HG03159 (cell line): ENCODE measurements at regions not wholly inside any gene's neighbourhood (a gene's known extent, or its start where the extent isn't known, plus 50 kb on each side); places are given as distances from the start of the nearest gene placed in this dataset.

ENCODE experiments used
- ATAC-seq: cut with Tn5 transposase; IDR thresholded peaks from one replicate; pipeline ENCODE4 v1.9.1; 2021; ENCODE audit warnings: mild to moderate bottlenecking, moderate library complexity; ENCODE audit not compliant: unreplicated experiment

GRCh38 chr3:65045138-65045537, 357.3 kb upstream of the ADAMTS9 start:
- ATAC-seq: no peak

GRCh38 chr3:65044401-65044800, 356.6 kb upstream of the ADAMTS9 start:
- ATAC-seq: no peak

- no peak for ATAC-seq
Observed at GRCh38 chr3:65042675-65043074, 354.9 kb upstream of the ADAMTS9 start.

- ATAC-seq: no peak
Observed at GRCh38 chr3:65039754-65040210, 352.0 kb upstream of the ADAMTS9 start.

- ATAC-seq: no peak
Observed at GRCh38 chr3:65037861-65038260, 350.1 kb upstream of the ADAMTS9 start.

GRCh38 chr3:65035246-65035645, 347.4 kb upstream of the ADAMTS9 start:
- ATAC-seq: no peak

- no peak for ATAC-seq
Observed at GRCh38 chr3:65033576-65033975, 345.8 kb upstream of the ADAMTS9 start.

GRCh38 chr3:65030847-65031463, 343.2 kb upstream of the ADAMTS9 start:
- no peak for ATAC-seq

- ATAC-seq: no peak
Observed at GRCh38 chr3:65030014-65030627, 342.3 kb upstream of the ADAMTS9 start.

- no peak for ATAC-seq
Observed at GRCh38 chr3:65029130-65029529, 341.3 kb upstream of the ADAMTS9 start.

GRCh38 chr3:65028024-65028423, 340.2 kb upstream of the ADAMTS9 start:
- no peak for ATAC-seq

GRCh38 chr3:65027335-65027734, 339.5 kb upstream of the ADAMTS9 start:
- no peak for ATAC-seq

- ATAC-seq: no peak
Observed at GRCh38 chr3:65026151-65026550, 338.4 kb upstream of the ADAMTS9 start.

GRCh38 chr3:65024148-65024547, 336.3 kb upstream of the ADAMTS9 start:
- ATAC-seq: no peak

- ATAC-seq: no peak
Observed at GRCh38 chr3:65020281-65021160, 332.7 kb upstream of the ADAMTS9 start.

- no peak for ATAC-seq
Observed at GRCh38 chr3:65019443-65020055, 331.7 kb upstream of the ADAMTS9 start.

- no peak for ATAC-seq
Observed at GRCh38 chr3:65018801-65019200, 331.0 kb upstream of the ADAMTS9 start.

- no peak for ATAC-seq
Observed at GRCh38 chr3:65017359-65017758, 329.6 kb upstream of the ADAMTS9 start.

GRCh38 chr3:65015711-65016110, 327.9 kb upstream of the ADAMTS9 start:
- ATAC-seq: no peak

- no peak for ATAC-seq
Observed at GRCh38 chr3:65013053-65013452, 325.3 kb upstream of the ADAMTS9 start.

- no peak for ATAC-seq
Observed at GRCh38 chr3:65006300-65006739, 318.5 kb upstream of the ADAMTS9 start.
